ENCODE measurements at regions not wholly inside any gene's neighbourhood (a gene's known extent, or its start where the extent isn't known, plus 50 kb on each side); places are given as distances from the start of the nearest gene placed in this dataset.
"Not testable (repeated sequence)": the region's sequence is repeated elsewhere in the genome, so short reads cannot be mapped to it uniquely, and the experiment has no call there.

DNA sequence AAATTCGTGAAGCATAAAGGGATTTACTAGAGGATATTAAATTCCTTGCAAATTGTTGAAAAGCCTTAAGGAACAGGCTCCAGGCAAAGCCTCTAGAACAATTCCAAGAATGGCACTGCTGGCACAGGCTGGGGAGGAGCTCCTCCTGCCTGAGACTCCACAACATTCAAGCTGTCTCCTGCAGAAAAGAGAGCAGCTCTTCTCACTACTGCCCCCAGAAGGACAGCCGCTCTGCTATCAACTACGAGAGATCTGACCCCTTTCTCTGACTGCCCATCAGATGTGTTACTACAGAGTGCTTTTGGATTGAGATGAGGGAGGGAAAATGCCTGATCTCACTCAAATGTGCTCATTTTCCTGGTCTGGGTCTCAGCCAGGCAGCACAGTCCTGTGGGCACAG lies 269.9 kb downstream of the RPIA start:
- not testable (repeated sequence) for TF ChIP-seq POLR2AphosphoS5 (IDR thresholded peaks at IDR 0.05; ENCODE audit: low read length); SIX5 (IDR thresholded peaks at IDR 0.05; ENCODE audit: low read depth, low read length, severe bottlenecking)
- TF ChIP-seq, protein P1, sequence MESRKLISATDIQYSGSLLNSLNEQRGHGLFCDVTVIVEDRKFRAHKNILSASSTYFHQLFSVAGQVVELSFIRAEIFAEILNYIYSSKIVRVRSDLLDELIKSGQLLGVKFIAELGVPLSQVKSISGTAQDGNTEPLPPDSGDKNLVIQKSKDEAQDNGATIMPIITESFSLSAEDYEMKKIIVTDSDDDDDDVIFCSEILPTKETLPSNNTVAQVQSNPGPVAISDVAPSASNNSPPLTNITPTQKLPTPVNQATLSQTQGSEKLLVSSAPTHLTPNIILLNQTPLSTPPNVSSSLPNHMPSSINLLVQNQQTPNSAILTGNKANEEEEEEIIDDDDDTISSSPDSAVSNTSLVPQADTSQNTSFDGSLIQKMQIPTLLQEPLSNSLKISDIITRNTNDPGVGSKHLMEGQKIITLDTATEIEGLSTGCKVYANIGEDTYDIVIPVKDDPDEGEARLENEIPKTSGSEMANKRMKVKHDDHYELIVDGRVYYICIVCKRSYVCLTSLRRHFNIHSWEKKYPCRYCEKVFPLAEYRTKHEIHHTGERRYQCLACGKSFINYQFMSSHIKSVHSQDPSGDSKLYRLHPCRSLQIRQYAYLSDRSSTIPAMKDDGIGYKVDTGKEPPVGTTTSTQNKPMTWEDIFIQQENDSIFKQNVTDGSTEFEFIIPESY (IDR thresholded peaks at IDR 0.05), result not testable (repeated sequence)
